H1 (cell line): ENCODE measurements at regions not wholly inside any gene's neighbourhood (a gene's known extent, or its start where the extent isn't known, plus 50 kb on each side); places are given as distances from the start of the nearest gene placed in this dataset.

Source experiments
- CTCF ChIA-PET: fragments of 300-600 bp; sonication (Branson Sonifier 250); formaldehyde crosslinking; loops from one replicate; lab custom pipeline; 2021; ENCODE audit not compliant: partially characterized antibody; lab: Charles Lee
- POLR2A ChIA-PET: fragments of 300-600 bp; sonication (Branson Sonifier 250); formaldehyde crosslinking; loops from one replicate; lab custom pipeline; 2021; ENCODE audit warnings: inconsistent platforms; ENCODE audit not compliant: partially characterized antibody; lab: Charles Lee
- DNase-seq, 2 experiments: peaks; one replicate each; pipeline versions ENCODE4 v3.0.0 to v3.0.0-alpha.2; 2010 to 2022; ENCODE audit warnings: low spot score in 2 of 2, low read depth in 1 of 2, mixed read lengths in 1 of 2
- FAIRE-seq: peaks from 2 replicates; lab custom pipeline; 2011; peaks lifted over from hg19 to GRCh38; lab: Jason Lieb, UNC
- H2AFZ ChIP-seq: 2 replicates; pipeline ENCODE4 v1.8.1; 2012; ENCODE audit warnings: low read length, inconsistent platforms
- H2AK5ac ChIP-seq: 2 replicates; pipeline ENCODE4 v1.6.1; 2013; ENCODE audit warnings: low read depth, low read length
- H2BK120ac ChIP-seq: replicated peaks from 2 replicates; pipeline ENCODE3; 2013; ENCODE audit warnings: low read depth, low read length, inconsistent platforms
- H2BK12ac ChIP-seq: 2 replicates; pipeline ENCODE4 v1.6.1; 2013; ENCODE audit warnings: low read depth, low read length
- H2BK15ac ChIP-seq: 2 replicates; pipeline ENCODE4 v1.6.1; 2013; ENCODE audit warnings: low read length
- H2BK20ac ChIP-seq: 2 replicates; pipeline ENCODE4 v1.6.1; 2013; ENCODE audit warnings: low read length
- H2BK5ac ChIP-seq: 2 replicates; pipeline ENCODE4 v1.6.1; 2013; ENCODE audit warnings: low read depth, low read length
- H3K14ac ChIP-seq: 2 replicates; pipeline ENCODE4 v1.6.1; 2013; ENCODE audit warnings: inconsistent platforms; ENCODE audit not compliant: insufficient read length
- H3K18ac ChIP-seq: 2 replicates; pipeline ENCODE4 v1.6.1; 2013; ENCODE audit warnings: low read length; ENCODE audit errors: extremely low read depth
- H3K23ac ChIP-seq: 2 replicates; pipeline ENCODE4 v1.6.1; 2013; ENCODE audit warnings: inconsistent platforms; ENCODE audit not compliant: insufficient read length
- H3K23me2 ChIP-seq: 2 replicates; pipeline ENCODE4 v1.6.1; 2013; ENCODE audit warnings: low read depth, low read length
- H3K27ac ChIP-seq: 2 replicates; pipeline ENCODE4 v1.6.1; 2011; ENCODE audit warnings: low read depth, low read length, inconsistent platforms
- H3K27me3 ChIP-seq, 4 experiments: replicated peaks in 1 of 4; 1 replicate in 1 of 4; 2 replicates in 3 of 4; pipeline versions ENCODE4 v1.6.1 to v1.8.1; 2011 to 2013; ENCODE audit warnings: low read length in 3 of 4, mild to moderate bottlenecking in 3 of 4, inconsistent platforms in 2 of 4, mixed read lengths in 2 of 4, moderate library complexity in 1 of 4; ENCODE audit not compliant: control insufficient read depth in 3 of 4, insufficient read depth in 3 of 4; ENCODE audit errors: extremely low read depth in 1 of 4
- H3K36me3 ChIP-seq, 4 experiments: 2 replicates each; pipeline versions ENCODE4 v1.6.1 to v1.8.1; 2011 to 2013; ENCODE audit warnings: mild to moderate bottlenecking in 4 of 4, low read length in 3 of 4, moderate library complexity in 2 of 4, control low read depth in 1 of 4, inconsistent platforms in 1 of 4; ENCODE audit not compliant: insufficient read depth in 4 of 4, control insufficient read depth in 2 of 4
- H3K4ac ChIP-seq: replicated peaks from 2 replicates; pipeline ENCODE3; 2013; ENCODE audit warnings: low read length, low read depth, mixed read lengths, inconsistent platforms; ENCODE audit not compliant: insufficient read length
- H3K4me1 ChIP-seq, 4 experiments: replicated peaks in 1 of 4; 1 replicate in 1 of 4; 2 replicates in 3 of 4; pipeline versions ENCODE4 v1.6.1 to v1.8.1; 2011 to 2013; ENCODE audit warnings: low read length in 3 of 4, inconsistent platforms in 2 of 4, mixed read lengths in 1 of 4; ENCODE audit not compliant: insufficient read depth in 4 of 4, control insufficient read depth in 3 of 4
- H3K4me2 ChIP-seq, 2 experiments: 2 replicates each; pipeline versions ENCODE4 v1.6.1 to v1.8.1; 2011 to 2013; ENCODE audit warnings: low read depth in 2 of 2, low read length in 2 of 2, control low read depth in 1 of 2, inconsistent platforms in 1 of 2, mild to moderate bottlenecking in 1 of 2; ENCODE audit not compliant: insufficient read depth in 1 of 2
- H3K4me3 ChIP-seq, 4 experiments: fragments of 200-600, 300-600 bp in 1 of 4; sonication (generic), shearing (Covaris generic), sonication (Bioruptor Twin) in 1 of 4; 2 replicates each; pipeline versions ENCODE4 v1.5.1 to v1.8.1; 2011 to 2016; ENCODE audit warnings: low read length in 4 of 4, low read depth in 3 of 4, control low read depth in 2 of 4, inconsistent platforms in 2 of 4, mild to moderate bottlenecking in 2 of 4, mixed read lengths in 1 of 4, moderate library complexity in 1 of 4; ENCODE audit not compliant: insufficient read depth in 2 of 4; ENCODE audit errors: extremely low read depth in 1 of 4
- H3K56ac ChIP-seq: replicated peaks from 2 replicates; pipeline ENCODE3; 2013; ENCODE audit warnings: low read depth, mild to moderate bottlenecking, mixed read lengths, low read length, inconsistent platforms; ENCODE audit not compliant: insufficient read length
- H3K79me1 ChIP-seq: 2 replicates; pipeline ENCODE4 v1.6.1; 2013; ENCODE audit warnings: low read depth, low read length, control low read depth
- H3K79me2 ChIP-seq, 2 experiments: 2 replicates each; pipeline versions ENCODE4 v1.6.1 to v1.8.1; 2012 to 2013; ENCODE audit warnings: low read length in 2 of 2, mild to moderate bottlenecking in 2 of 2, inconsistent platforms in 1 of 2; ENCODE audit not compliant: insufficient read depth in 2 of 2, control insufficient read depth in 1 of 2
- H3K9ac ChIP-seq, 4 experiments: replicated peaks in 1 of 4; 1 replicate in 1 of 4; 2 replicates in 3 of 4; pipeline versions ENCODE4 v1.6.1 to v1.8.1; 2011 to 2013; ENCODE audit warnings: low read depth in 3 of 4, low read length in 3 of 4, control low read depth in 2 of 4, mild to moderate bottlenecking in 2 of 4, moderate library complexity in 2 of 4, inconsistent platforms in 1 of 4; ENCODE audit errors: extremely low read depth in 1 of 4
- H3K9me3 ChIP-seq, 2 experiments: 2 replicates each; pipeline versions ENCODE4 v1.6.1 to v1.8.1; 2012 to 2013; ENCODE audit warnings: mild to moderate bottlenecking in 2 of 2, moderate library complexity in 2 of 2, control low read depth in 1 of 2, inconsistent platforms in 1 of 2, low read depth in 1 of 2, low read length in 1 of 2, mixed read lengths in 1 of 2; ENCODE audit not compliant: insufficient read depth in 2 of 2
- H4K20me1 ChIP-seq, 2 experiments: replicated peaks in 1 of 2; 2 replicates each; pipeline versions ENCODE3 to v1.8.1; 2011 to 2013; ENCODE audit warnings: inconsistent platforms in 2 of 2, low read length in 2 of 2, mild to moderate bottlenecking in 1 of 2; ENCODE audit not compliant: insufficient read depth in 2 of 2, control insufficient read depth in 1 of 2
- H4K5ac ChIP-seq: 2 replicates; pipeline ENCODE4 v1.6.1; 2013; ENCODE audit warnings: low read length, low read depth, mixed read lengths, inconsistent platforms; ENCODE audit not compliant: insufficient read length
- H4K8ac ChIP-seq: 2 replicates; pipeline ENCODE4 v1.8.0; 2013; ENCODE audit warnings: mild to moderate bottlenecking, moderate library complexity, low read length, inconsistent platforms; ENCODE audit not compliant: insufficient read depth; ENCODE audit errors: extremely low read depth
- H4K91ac ChIP-seq: replicated peaks from 2 replicates; pipeline ENCODE3; 2013; ENCODE audit warnings: low read length, mixed read lengths, inconsistent platforms; ENCODE audit not compliant: insufficient read length
- ATF2 ChIP-seq: IDR thresholded peaks from 2 replicates; pipeline ENCODE4 v1.6.1; 2012; ENCODE audit warnings: low read length, inconsistent platforms
- CBX5 ChIP-seq: fragments of 300-800, 300-1000 bp; sonication (generic); IDR thresholded peaks from 2 replicates; pipeline ENCODE4 v1.7.1; 2016; ENCODE audit warnings: antibody characterized with exemption, low read length, low read depth
- CHD1 ChIP-seq: IDR thresholded peaks from 2 replicates; pipeline ENCODE4 v1.6.1; 2012; ENCODE audit warnings: low read depth, low read length, improper control_type of control experiment
- GTF2F1 ChIP-seq: IDR thresholded peaks from 2 replicates; pipeline ENCODE4 v1.6.1; 2012; ENCODE audit warnings: low read depth, low read length, improper control_type of control experiment, borderline replicate concordance
- HDAC2 ChIP-seq, 2 experiments: fragments of 300-600 bp in 1 of 2; sonication (generic) in 1 of 2; IDR thresholded peaks; 2 replicates each; pipeline ENCODE4 v1.6.1; 2011 to 2012; ENCODE audit warnings: low read depth in 2 of 2, low read length in 2 of 2, mild to moderate bottlenecking in 2 of 2, moderate library complexity in 2 of 2, borderline replicate concordance in 1 of 2, inconsistent platforms in 1 of 2
- JUND ChIP-seq: IDR thresholded peaks from 2 replicates; pipeline ENCODE4 v1.6.1; 2011; ENCODE audit warnings: mild to moderate bottlenecking, improper control_type of control experiment, low read length
- KDM5A ChIP-seq: fragments of 200-600 bp; IDR thresholded peaks from 2 replicates; pipeline ENCODE4 v1.7.1; 2012; ENCODE audit warnings: mild to moderate bottlenecking, low read length, inconsistent platforms, mixed read lengths
- PHF8 ChIP-seq: fragments of 200-600 bp; sonication (generic); conservative IDR thresholded peaks from 2 replicates; pipeline ENCODE4 v1.7.1; 2012; ENCODE audit warnings: low read depth, mild to moderate bottlenecking, inconsistent platforms, low read length, moderate library complexity
- POLR2A ChIP-seq, 2 experiments: IDR thresholded peaks; 1 replicate in 1 of 2; 2 replicates in 1 of 2; pipeline ENCODE4 v1.6.1; 2011; ENCODE audit warnings: low read depth in 2 of 2, low read length in 2 of 2, mild to moderate bottlenecking in 2 of 2; ENCODE audit errors: control extremely low read depth in 1 of 2
- POU5F1 ChIP-seq: IDR thresholded peaks from 2 replicates; pipeline ENCODE4 v1.6.1; 2011; ENCODE audit warnings: low read depth, mild to moderate bottlenecking, low read length, moderate library complexity
- RBBP5 ChIP-seq: IDR thresholded peaks from 2 replicates; pipeline ENCODE4 v1.7.1; 2012; ENCODE audit warnings: low read depth, mild to moderate bottlenecking, inconsistent platforms, low read length, moderate library complexity, borderline replicate concordance
- SRF ChIP-seq: IDR thresholded peaks from 2 replicates; pipeline ENCODE4 v1.6.1; 2011; ENCODE audit warnings: mild to moderate bottlenecking, low read depth, low read length, moderate library complexity
- WGBS, 2 experiments: shearing (Covaris generic) in 1 of 2; methylation state at CpG; one replicate each; pipeline versions ENCODE4 v1.1.6 to v1.1.7; 2013 to 2015; ENCODE audit warnings: low lambda C conversion rate in 2 of 2, mixed read lengths in 2 of 2, inconsistent platforms in 1 of 2, low coverage in 1 of 2, missing lambda C conversion rate in 1 of 2; ENCODE audit not compliant: insufficient replicate concordance in 2 of 2, insufficient coverage in 1 of 2, insufficient read length in 1 of 2; ENCODE audit errors: extremely low coverage in 1 of 2, missing lambda C conversion rate in 1 of 2; 5-methylcytosine and 5-hydroxymethylcytosine counted together
- TF ChIP-seq, protein P1 (sequence below): IDR thresholded peaks from 2 replicates; pipeline ENCODE4 v1.6.1; 2011; ENCODE audit warnings: low read length, improper control_type of control experiment

- no peaks in the 10 kb centered on the region for H4K20me1 ChIP-seq
- CTCF ChIA-PET, result no interaction called here
- FAIRE-seq (no peak), DNase-seq (no peak)
- H4K5ac ChIP-seq, result no peak overlapping the region
- H3K23ac ChIP-seq, result no peak overlapping the region
- H2BK120ac ChIP-seq, result no peak overlapping the region
- no peak overlapping the region for H2BK12ac ChIP-seq
- H3K79me1 ChIP-seq, result no peaks in the 10 kb centered on the region
- H2BK15ac ChIP-seq, result no peak overlapping the region
- peak overlapping the region; percentile 14; the same call in 1 of the 2 replicates for H4K8ac ChIP-seq
- no peak overlapping the region for H3K18ac ChIP-seq
- no peak overlapping the region for H3K27ac ChIP-seq
- H3K56ac ChIP-seq, result no peak overlapping the region
- H3K4me1 ChIP-seq, result no peaks in the 10 kb centered on the region
- POLR2A ChIA-PET, result no interaction called here
- H3K36me3 ChIP-seq, result no peaks in the 10 kb centered on the region
- H3K4ac ChIP-seq, result no peak overlapping the region
- H3K14ac ChIP-seq, result no peak overlapping the region
- no peaks in the 10 kb centered on the region for H3K27me3 ChIP-seq
- no peak overlapping the region for H2AK5ac ChIP-seq
- H3K9me3 ChIP-seq, result no peaks in the 10 kb centered on the region; a peak in 1 of 4 replicates
- no peak overlapping the region for H2BK20ac ChIP-seq
- H4K91ac ChIP-seq, result no peak overlapping the region
- WGBS, 2 experiments, result 93% methylated on average over 5 of the region's 7 CpGs; no CpG with 5 or more reads in 1 of the 2 experiments
- H3K4me3 ChIP-seq, result no peak overlapping the region
- no peak overlapping the region for H2AFZ ChIP-seq
- H3K4me2 ChIP-seq, result no peak overlapping the region
- H3K79me2 ChIP-seq, result no peaks in the 10 kb centered on the region
- no peak overlapping the region for H2BK5ac ChIP-seq
- no peaks in the 10 kb centered on the region for H3K23me2 ChIP-seq
- no peak overlapping the region for H3K9ac ChIP-seq
- TF ChIP-seq PHF8 (no peak), SRF (no peak), POU5F1 (no peak), HDAC2 (IDR thresholded peaks at IDR 0.05; ENCODE audit: borderline replicate concordance in 1 of 2, low read depth in 2 of 2, low read length in 2 of 2) (no peak), RBBP5 (no peak), GTF2F1 (no peak), CBX5 (no peak), POLR2A (IDR thresholded peaks at IDR 0.05; ENCODE audit: control extremely low read depth in 1 of 2, low read depth in 2 of 2, low read length in 2 of 2) (no peak), JUND (no peak), CHD1 (no peak), ATF2 (no peak), KDM5A (no peak)
- TF ChIP-seq, protein P1, sequence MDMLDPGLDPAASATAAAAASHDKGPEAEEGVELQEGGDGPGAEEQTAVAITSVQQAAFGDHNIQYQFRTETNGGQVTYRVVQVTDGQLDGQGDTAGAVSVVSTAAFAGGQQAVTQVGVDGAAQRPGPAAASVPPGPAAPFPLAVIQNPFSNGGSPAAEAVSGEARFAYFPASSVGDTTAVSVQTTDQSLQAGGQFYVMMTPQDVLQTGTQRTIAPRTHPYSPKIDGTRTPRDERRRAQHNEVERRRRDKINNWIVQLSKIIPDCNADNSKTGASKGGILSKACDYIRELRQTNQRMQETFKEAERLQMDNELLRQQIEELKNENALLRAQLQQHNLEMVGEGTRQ, result no peak
These were observed 309.4 kb downstream of the IRX1 start for GRCh38 chr5:3905031-3905430.
